HG03108 (cell line): ENCODE measurements at regions not wholly inside any gene's neighbourhood (a gene's known extent, or its start where the extent isn't known, plus 50 kb on each side); places are given as distances from the start of the nearest gene placed in this dataset.

Experiments
- ATAC-seq: cut with Tn5 transposase; IDR thresholded peaks from one replicate; pipeline ENCODE4 v1.9.1; 2021; ENCODE audit warnings: moderate library complexity; ENCODE audit not compliant: unreplicated experiment

- ATAC-seq: no peak
These were observed 371.6 kb downstream of the RPRM start for GRCh38 chr2:153106802-153107477.

GRCh38 chr2:153105829-153106578, 372.6 kb downstream of the RPRM start:
- ATAC-seq: no peak

- no peak for ATAC-seq
These were observed 377.4 kb downstream of the RPRM start for GRCh38 chr2:153101187-153101586.

GRCh38 chr2:153100151-153100550, 378.4 kb downstream of the RPRM start:
- ATAC-seq: no peak

GRCh38 chr2:153098073-153098472, 379.7 kb downstream of the ARL6IP6 start:
- ATAC-seq: no peak

GRCh38 chr2:153096272-153096671, 377.9 kb downstream of the ARL6IP6 start:
- no peak for ATAC-seq

GRCh38 chr2:153091344-153091743, 372.9 kb downstream of the ARL6IP6 start:
- ATAC-seq: no peak

GRCh38 chr2:153079315-153079714, 360.9 kb downstream of the ARL6IP6 start:
- ATAC-seq: no peak

- no peak for ATAC-seq
These were observed 358.9 kb downstream of the ARL6IP6 start for GRCh38 chr2:153077311-153077710.

- no peak for ATAC-seq
These were observed 355.8 kb downstream of the ARL6IP6 start for GRCh38 chr2:153074207-153074606.

GRCh38 chr2:153072813-153073212, 354.4 kb downstream of the ARL6IP6 start:
- ATAC-seq: no peak

GRCh38 chr2:153072077-153072476, 353.7 kb downstream of the ARL6IP6 start:
- ATAC-seq: no peak

- ATAC-seq: no peak
These were observed 352.7 kb downstream of the ARL6IP6 start for GRCh38 chr2:153071090-153071489.

GRCh38 chr2:153068915-153069314, 350.5 kb downstream of the ARL6IP6 start:
- ATAC-seq: no peak

- no peak for ATAC-seq
These were observed 349.6 kb downstream of the ARL6IP6 start for GRCh38 chr2:153068052-153068451.

- no peak for ATAC-seq
These were observed 341.1 kb downstream of the ARL6IP6 start for GRCh38 chr2:153059338-153060052.

- ATAC-seq: no peak
These were observed 339.3 kb downstream of the ARL6IP6 start for GRCh38 chr2:153057743-153058142.

- ATAC-seq: no peak
These were observed 336.8 kb downstream of the ARL6IP6 start for GRCh38 chr2:153055182-153055581.

- no peak for ATAC-seq
These were observed 334.6 kb downstream of the ARL6IP6 start for GRCh38 chr2:153052807-153053559.

- no peak for ATAC-seq
These were observed 328.8 kb downstream of the ARL6IP6 start for GRCh38 chr2:153047220-153047619.

- ATAC-seq: no peak
These were observed 325.0 kb downstream of the ARL6IP6 start for GRCh38 chr2:153043385-153043784.
